HFF-Myc (cell line): ENCODE measurements at regions not wholly inside any gene's neighbourhood (a gene's known extent, or its start where the extent isn't known, plus 50 kb on each side); places are given as distances from the start of the nearest gene placed in this dataset.

Source experiments
- DNase-seq: peaks from one replicate; pipeline ENCODE4 v3.0.0-alpha.2; 2011; ENCODE audit warnings: low read depth; ENCODE audit errors: extremely low read depth
- H3K4me3 ChIP-seq: replicated peaks from 2 replicates; pipeline ENCODE4 v1.5.1; 2011; ENCODE audit warnings: low read depth, mild to moderate bottlenecking, control low read depth, low read length
- TF ChIP-seq, protein P1 (sequence below): IDR thresholded peaks from 2 replicates; pipeline ENCODE4 v1.5.1; 2012; ENCODE audit warnings: mild to moderate bottlenecking, low read depth, low read length, control low read depth; ENCODE audit errors: missing control alignments

DNA sequence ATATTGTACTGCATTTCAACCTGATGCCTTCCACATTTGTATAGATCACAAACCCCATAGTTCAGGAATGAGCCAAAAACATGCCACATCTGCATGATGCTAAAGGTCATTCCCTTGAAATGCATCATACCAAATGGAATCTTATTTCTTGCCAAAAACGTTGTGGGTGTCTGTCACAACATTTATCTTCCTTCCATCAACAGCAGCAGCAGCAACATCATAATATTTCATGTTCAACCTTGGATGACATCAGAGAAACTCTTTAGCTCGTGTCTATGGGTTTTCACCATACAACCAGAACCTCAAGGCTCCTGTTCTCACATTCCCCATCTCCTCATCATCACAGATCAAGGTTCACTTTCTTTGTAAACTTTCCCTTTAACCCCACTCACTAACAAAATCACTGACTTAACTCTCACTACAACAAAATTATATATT, 221.3 kb upstream of the CTAGE1 start:
- peak; percentile 75 for DNase-seq
- H3K4me3 ChIP-seq = no peak overlapping the region
- TF ChIP-seq, protein P1, sequence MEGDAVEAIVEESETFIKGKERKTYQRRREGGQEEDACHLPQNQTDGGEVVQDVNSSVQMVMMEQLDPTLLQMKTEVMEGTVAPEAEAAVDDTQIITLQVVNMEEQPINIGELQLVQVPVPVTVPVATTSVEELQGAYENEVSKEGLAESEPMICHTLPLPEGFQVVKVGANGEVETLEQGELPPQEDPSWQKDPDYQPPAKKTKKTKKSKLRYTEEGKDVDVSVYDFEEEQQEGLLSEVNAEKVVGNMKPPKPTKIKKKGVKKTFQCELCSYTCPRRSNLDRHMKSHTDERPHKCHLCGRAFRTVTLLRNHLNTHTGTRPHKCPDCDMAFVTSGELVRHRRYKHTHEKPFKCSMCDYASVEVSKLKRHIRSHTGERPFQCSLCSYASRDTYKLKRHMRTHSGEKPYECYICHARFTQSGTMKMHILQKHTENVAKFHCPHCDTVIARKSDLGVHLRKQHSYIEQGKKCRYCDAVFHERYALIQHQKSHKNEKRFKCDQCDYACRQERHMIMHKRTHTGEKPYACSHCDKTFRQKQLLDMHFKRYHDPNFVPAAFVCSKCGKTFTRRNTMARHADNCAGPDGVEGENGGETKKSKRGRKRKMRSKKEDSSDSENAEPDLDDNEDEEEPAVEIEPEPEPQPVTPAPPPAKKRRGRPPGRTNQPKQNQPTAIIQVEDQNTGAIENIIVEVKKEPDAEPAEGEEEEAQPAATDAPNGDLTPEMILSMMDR = no peak

- TF ChIP-seq, protein P1 = no peak
- no peak overlapping the region for H3K4me3 ChIP-seq
- no peak for DNase-seq
Measured at GRCh38 chr18:22639561-22639960, 221.8 kb upstream of the CTAGE1 start.

DNA sequence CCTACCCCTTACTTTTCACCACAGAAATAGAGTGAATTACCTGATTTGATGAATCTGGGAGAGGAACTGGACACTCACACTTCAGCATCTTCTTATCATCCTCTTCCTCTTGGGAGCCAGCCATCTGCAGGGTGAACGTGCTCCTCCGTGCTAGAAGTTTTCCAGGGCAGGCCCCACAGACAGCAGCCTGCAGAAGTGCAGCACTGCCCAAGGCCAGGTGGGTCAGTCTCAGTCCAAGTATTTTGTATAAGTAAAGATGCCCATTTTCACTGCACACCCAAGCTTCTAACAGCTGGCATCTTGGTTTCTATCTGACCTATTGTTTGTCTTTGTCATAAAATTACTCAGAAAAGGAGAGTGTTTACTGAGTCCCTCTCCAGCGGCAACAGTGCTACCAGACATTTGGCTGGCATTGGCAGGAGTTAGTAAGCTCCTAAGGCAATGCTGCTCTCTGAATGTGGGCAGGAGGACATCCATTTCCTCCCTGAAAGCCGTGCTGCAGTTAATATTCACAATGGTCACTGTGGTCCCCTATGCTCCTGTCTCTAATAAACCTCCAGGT, 222.6 kb upstream of the CTAGE1 start:
- TF ChIP-seq, protein P1 = no peak
- no peak overlapping the region for H3K4me3 ChIP-seq
- no peak for DNase-seq

GRCh38 chr18:22641958-22642357, 224.2 kb upstream of the CTAGE1 start:
- H3K4me3 ChIP-seq = no peak overlapping the region
- TF ChIP-seq, protein P1 = no peak
- DNase-seq = no peak

- H3K4me3 ChIP-seq = no peak overlapping the region
- no peak for DNase-seq
- TF ChIP-seq, protein P1 = no peak
Measured at GRCh38 chr18:22643731-22644130, 226.0 kb upstream of the CTAGE1 start.

GRCh38 chr18:22650247-22650646, 232.5 kb upstream of the CTAGE1 start:
- no peak overlapping the region for H3K4me3 ChIP-seq
- no peak for DNase-seq
- TF ChIP-seq, protein P1 = no peak

DNA sequence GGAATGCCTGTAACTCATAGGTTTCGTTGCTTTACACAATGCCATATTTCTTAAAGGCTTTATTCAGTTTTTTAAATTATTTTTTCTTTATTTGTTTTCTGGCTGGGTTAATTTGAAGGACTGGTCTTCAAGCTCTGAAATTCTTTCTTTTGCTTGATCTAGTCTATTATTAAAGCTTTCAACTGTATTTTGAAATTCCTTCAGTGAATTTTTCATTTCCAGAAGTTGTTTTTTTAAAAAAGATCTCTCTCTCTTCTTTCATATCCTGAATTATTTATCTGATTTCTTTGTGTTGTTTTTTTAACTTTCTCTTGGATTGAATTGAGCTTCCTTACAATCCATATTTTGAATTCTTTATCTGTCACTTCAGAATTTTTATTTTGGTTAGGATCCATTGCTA, 239.9 kb upstream of the CTAGE1 start:
- DNase-seq = no peak
- TF ChIP-seq, protein P1 = no peak
- no peak overlapping the region for H3K4me3 ChIP-seq
